ENCODE measurements at regions not wholly inside any gene's neighbourhood (a gene's known extent, or its start where the extent isn't known, plus 50 kb on each side); places are given as distances from the start of the nearest gene placed in this dataset.
"Not testable (repeated sequence)": the region's sequence is repeated elsewhere in the genome, so short reads cannot be mapped to it uniquely, and the experiment has no call there.

DNA sequence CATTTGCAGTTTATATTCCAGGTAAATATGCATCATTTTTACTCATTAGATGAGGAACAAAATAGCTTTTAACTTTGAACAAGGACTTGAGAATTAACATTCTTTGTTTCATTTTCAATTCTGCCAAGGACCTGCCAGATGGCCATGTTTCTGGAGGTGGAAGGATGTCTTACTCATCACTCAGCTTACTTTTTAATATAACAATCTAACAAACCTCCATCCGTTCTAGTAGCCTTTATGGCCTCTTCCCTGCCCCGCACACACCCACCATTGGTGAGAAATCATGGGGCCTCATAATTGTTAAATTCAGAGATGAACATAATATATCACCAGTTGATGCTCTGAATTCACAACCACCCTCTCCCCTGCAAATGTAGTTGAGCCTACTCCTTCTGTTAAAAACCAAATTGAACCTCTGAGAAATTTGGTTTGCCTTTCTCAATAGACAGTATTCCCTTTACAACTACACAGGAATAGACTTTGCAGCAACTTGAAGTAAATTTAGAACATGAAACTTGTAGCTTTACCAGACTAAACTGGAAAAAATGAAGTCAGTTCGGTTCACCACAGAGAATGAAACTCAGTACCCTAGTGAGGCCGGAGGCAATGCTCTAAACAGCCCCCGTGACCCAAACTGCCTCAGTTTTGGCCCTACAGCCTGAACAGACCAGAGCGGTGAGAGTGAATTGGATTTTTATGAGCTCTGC is 50.1 kb upstream of the ACSL4 start:
- DNase-seq (ENCODE audit: low spot score) = no peak

DNA sequence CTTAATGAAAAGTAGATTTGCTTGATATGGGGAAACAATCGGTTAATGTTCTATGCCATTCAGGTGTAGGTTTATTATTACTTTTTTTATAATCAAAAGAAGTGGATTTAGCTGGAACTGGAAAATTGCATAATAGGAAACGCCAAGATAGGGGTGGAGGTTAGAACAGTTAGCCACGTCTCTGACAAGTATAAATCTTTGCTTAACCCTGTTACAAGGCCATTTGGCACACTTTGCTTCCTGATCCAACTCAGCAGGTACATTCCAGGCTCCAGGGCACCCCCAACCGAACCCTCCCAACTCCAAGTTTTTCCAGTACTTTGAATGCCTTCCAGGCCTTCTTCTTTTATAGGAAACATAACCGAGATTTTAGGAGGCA is 50.6 kb upstream of the ACSL4 start:
- DNase-seq (ENCODE audit: low spot score) = no peak

DNA sequence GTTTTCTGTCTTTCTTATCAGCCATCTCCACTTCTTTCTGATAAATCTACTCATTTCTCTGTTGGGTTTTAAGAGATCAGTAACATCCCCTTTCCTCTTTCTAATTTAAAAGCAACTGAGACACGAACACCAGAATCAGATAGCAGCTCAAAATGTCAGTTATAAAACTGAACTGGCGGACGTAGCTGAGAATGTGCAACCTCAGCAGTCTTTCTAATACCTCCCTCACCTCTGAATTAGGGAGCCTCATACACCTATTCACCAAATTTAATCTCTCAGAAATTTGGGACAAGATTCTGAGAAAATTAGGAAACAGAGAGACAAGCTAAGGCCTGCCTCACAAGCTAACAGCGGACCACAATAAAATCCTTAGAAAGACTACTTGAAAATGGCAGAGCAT is 52.0 kb upstream of the ACSL4 start:
- no peak for DNase-seq (ENCODE audit: low spot score)

DNA sequence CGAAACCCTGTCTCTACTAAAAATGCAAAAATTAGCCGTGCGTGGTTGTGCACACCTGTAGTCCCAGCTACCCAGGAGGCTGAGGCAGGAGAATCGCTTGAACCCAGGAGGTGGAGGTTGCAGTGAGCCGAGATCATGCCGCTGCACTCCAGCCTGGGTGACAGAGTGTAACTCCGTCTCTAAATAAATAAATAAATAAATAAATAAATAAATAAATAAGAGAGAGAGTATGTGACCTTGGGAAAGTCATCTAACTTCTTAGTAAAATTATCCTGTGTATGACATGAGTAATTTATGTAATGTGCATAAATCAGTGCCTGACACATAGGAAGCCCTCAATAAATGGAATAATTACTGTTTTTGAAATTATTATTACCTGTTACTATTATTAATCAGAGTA is 57.5 kb upstream of the ACSL4 start:
- not testable (repeated sequence) for DNase-seq (ENCODE audit: low spot score)

DNA sequence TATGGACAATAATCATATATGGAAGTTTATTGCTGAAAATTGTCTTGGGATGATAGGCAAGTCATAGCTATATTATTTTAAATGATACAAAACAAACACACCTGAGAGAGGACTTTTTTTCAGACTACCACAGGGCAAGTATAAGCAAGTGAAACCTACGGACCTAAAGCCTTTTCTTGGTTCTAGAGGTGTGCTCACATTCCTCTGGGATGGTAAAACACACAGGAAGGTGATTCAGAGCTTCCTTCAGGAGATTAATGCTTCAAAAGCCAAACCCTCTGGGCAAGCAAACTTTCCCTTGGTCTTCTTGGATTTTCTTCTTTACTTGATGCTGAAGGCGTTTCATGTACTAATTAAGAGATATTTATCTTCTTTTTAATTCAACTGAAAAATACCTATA is 60.1 kb upstream of the ACSL4 start:
- no peak for DNase-seq (ENCODE audit: low spot score)

DNA sequence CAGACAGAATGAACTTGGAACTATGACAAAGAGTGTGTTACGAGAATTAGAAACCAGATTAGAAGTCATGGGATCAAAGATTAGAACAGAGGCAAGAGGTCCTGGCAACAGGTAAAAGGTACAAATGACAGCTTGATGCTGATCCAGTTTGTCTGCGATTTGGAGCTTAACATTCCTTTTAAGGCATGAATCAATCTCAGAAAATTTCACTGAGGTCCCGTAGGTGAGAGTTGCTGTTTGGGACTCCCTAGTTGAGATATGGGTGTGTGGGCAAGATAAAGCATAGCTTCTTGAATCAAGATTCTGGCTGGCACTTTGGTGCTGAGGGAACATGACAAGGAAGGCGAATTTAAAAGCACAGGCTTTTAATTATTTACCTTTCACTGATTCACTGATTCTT is 62.6 kb upstream of the ACSL4 start:
- DNase-seq (ENCODE audit: low spot score) = no peak

DNA sequence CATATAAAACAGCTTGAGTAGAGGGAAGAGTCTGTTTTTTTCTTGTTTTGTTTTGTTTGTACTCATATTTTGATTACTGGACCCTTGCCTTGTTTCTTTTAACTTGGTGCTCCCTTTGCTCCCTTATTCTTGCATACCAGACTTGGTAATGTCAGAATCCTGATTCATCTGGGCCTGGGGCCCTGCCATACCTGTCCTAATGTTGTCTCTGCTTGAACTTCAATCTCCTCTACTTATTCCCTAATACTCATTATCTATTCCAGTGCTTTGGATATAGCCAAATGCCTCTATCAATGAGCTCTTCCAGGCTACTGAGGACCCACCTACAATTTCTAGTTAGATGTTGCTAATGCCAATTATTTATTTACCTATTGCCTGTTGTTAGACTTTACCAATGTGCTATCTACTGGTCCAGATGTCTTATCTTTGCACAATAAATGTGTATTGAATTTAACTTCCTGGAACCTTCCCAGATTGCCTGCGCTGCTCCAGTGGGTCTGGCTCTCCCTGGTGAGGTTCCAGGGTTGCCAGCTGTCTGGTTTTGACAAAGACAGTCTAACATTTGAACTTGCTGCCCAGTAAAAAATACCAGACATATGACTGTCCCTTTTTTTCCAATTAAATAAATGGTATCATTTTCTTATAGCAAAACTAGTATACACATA is 64.4 kb upstream of the ACSL4 start:
- no peak for DNase-seq (ENCODE audit: low spot score)

DNA sequence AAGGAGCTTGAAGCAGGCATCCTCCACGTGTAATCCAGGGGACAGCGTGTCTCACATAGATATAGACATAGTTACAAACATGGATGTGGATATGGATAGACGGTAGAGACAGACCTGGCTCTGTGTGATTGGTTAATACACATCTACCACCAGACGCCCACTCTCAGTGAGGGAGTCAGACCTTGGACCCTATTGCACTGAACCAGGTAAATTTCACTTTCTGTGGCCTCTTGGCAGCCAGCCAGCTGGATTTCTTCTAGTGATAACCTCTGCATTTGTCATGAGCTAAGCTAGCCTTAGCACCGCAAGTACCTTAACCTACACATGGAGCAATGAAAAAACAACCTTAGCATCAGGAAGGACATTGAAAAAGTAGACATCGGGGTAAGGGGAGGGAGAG is 79.2 kb upstream of the ACSL4 start:
- DNase-seq (ENCODE audit: low spot score) = no peak

DNA sequence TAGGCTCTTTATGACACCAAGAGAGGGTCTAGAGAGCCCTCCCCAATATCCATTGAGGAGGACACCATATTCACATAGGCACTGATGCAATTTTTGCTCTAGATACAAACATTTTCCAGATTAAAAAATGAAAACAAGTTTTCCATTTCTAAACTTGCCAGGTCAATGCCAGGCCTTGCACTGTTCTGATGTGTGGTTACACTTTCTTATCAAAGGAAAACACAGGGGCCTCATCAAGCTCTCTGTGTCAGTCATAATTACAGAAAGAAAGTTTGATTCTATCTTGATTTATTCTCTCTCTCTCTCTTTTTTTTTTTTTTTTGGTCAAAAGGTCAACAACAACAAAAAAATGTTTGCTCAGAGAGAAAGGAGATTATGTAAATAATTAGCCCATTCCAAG is 80.2 kb upstream of the ACSL4 start:
- DNase-seq (ENCODE audit: low spot score) = no peak

DNA sequence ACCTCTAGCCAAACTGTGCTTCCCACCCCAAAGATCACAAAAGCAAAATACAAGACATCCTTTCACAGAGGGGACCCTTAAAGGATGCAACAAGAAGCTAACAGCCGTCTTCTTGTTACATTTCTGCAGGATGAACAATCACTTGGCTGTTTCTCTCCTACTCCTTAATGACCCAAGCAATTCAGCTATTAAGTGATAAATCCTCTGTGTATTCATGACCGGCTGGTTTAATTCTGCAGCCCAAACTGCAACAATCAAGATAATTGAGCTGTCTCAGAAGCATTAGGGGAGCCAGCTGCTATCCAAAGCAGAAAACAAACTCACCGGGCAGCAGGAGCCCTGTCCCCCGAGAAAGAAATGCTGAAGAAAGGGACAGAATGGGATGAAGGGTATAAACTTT is 85.9 kb upstream of the ACSL4 start:
- DNase-seq (ENCODE audit: low spot score) = no peak

DNA sequence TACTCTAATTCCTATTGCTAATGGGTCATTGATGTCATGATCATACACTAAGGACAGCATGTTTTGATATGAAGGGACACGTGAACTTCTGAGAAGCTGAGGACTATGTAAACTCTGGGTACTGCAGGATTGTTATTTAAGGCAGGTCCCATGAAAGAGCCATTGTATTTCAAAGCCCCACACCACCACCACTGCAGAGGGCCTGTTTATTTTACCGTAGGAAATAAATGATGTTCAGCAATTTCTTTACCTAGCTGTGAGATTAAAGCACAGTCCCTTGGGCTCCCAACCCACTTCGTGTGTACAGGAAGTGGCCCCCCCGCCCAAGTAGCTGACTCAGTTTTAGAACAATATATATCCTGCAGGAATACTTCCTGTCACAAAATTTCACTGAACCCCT is 89.8 kb upstream of the ACSL4 start:
- DNase-seq (ENCODE audit: low spot score) = no peak

DNA sequence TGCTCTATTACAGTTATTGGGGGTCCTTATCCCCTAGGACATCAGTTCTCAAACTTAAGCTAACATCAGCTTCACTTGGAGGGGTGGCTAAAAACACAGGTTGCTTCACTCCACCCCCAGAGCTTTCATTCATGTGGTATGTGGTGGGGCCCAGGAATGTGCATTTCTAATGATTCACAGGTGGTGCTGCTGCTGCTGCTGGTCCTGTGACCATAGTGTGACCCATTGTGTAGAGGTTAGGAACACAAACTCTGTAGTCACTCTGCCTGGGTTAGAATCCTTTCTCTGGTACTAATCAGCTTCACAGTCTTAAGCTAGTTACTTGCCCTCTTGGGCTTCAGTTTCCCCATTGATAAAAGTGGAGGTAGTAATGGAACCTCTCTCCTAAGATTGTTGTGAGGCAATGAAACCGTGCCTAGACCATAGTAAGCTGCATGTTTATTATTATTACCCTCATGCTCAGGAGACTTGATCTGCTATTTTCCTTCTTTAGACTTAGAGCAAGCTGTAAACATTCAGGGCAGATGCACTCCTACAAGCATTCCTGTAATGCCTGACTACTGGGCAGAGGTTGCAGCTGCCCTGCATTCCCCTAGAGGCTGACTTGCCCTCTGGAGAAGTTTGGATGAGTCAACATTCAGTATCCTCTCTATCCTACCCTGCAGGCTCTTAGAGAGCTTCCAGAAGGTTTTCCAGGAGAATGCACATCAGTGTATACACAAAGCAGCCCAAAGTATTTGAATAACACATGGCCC is 94.1 kb upstream of the ACSL4 start:
- DNase-seq (ENCODE audit: low spot score) = no peak

DNA sequence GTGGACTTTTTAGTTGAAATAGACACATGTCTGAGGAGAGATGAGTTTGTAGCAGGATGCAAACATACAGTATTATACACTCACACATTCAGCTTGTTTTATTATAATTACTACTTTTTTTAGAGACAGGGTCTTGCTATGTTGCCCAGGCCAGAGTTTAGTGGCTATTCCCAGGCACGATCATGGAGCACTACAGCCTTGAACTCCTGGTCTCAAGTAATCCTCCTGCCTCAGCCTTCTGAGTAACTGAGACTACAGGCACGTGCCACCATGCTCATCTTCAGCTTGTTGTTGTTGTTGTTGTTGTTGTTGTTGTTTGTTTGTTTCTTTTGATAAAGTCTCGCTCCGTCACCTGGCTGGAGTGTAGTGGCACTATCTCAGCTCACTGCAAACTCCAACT is 94.7 kb upstream of the ACSL4 start:
- no peak for DNase-seq (ENCODE audit: low spot score)

DNA sequence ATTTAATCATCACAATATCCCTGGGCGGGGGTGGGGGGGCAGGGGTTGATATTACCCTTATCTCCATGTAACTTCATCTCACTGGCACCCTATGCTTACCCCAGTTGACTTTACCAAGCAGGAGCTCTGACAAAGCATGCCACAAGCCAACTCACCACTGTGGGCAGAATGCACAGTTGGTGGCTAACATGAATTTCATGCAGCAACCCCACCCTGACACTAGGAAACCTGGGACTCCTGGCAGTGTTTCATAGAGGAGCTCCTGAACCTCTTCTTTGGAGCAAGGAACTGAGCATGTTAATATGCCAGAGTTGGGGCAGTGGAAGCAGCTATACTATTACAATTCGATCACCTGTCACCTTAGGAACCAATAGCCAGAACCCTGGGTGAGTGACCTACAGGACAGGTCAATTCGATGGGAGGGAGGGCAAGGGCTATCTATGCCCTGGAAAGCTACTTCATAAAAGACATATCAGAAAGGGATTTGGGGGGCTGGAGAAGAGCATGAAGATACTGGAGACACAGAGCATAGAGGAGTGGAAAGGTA is 97.2 kb upstream of the ACSL4 start:
- no peak for DNase-seq (ENCODE audit: low spot score)

DNA sequence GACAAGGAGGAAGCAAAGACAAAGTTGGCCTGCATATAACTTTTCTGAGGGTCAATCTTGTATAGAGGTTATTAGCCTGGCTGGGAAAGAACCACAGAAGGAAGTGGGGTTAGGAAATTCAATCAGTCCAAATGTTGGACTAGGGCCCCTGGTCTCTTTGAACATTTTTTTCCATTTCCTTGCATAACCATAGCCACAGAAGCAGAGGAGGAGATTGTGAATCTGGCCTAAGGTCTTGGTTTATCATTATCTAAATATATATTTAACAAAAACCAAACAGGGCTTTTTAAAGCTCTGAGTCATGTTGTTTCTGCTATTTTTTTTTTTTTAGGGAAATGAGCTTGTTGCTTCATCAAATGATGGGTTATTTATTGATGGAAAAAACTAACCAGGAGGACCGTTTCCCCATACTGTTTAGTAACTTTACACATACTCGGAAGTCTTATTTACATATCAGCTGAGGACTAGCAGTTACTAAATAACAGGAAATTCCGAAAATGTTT is 97.7 kb upstream of the ACSL4 start:
- no peak for DNase-seq (ENCODE audit: low spot score)

DNA sequence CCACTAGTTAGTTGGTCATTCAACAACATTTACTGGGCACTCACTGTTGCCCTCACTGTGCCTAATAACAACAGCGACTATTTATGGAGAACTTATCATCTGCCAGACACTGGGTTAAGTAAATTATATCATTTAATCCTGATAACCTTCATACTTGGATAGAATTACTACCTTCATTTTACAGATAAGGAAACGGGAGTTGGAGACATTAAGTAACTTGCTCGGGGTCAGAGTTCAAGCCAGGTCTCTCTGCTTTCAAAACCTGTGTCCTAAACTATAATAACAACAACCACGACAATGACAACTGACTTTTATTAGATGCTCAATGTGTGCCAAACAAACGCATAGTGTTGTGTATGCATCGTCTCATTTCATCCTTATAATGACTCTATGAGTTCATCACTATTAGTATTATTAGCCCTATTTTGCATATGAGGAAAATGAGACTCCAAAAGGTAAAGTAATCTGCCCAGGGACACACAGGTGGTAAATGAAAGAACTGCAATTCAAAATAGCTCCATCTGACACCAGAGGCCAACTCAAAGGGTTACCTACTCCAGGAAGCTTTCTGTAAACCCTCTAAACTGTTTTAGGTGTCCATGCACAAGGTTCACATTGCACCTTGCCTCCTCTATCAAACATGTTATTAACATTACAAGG is 98.4 kb upstream of the ACSL4 start:
- no peak for DNase-seq (ENCODE audit: low spot score)

DNA sequence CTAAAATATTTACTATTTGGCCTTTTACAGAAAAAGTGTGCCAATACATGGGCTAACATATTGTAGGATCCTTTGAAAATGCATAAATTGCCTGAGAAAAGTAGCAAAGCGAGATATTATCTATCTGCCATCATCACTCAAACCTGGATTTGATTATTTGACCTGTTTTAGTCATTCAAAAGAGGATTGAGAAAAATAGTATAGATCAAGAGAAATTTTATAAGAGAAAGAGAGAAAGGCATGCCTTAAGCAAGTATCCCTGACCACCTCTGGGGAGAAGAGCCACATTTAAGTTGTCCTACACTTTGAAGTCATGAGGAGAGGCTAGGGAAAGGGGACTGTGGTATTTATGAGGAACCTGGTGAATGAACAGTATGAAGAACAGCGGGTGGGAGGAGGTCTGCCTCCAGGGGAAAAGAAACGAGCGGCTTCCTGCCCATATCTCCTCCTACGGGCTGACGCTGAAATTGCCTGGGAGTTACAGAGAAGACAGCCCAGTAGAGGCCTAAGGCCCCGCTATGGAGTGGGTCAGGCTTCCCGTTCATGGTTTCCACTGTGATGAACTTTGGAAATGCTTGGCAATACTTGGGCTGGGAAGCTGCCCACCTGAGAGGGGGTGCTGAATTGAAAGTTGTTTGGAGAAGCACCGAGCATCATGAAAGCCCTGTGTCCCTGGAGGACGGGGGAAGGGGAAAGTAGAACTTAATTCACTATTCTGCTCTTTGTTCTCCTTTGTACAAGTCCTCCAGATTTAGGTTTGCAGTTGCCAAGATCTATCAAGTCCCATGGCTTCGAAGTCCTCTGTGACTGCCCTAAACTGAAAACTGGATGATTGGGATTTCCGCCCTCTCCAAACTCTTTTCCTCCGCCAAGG is 106.9 kb upstream of the ACSL4 start:
- no peak for DNase-seq (ENCODE audit: low spot score)

DNA sequence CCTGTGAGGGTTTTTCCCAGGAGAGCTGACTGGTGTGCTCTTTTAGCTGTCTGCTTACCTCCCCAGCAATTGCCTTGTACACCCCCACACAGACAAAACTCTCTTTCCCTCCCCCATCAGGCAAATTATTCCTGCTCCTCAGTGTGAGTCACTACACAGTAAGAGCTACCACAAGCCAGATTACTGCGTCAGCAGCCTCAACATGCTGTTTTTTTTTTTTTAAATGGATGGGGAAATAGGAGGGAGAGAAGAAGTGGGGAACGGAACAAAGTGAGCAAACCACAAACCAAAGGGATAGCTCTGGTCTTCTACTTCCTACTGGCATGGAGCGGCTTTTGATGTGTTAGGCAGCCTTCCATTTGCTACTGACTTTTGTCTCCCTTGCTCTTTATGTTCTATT is 107.5 kb upstream of the ACSL4 start:
- DNase-seq (ENCODE audit: low spot score) = no peak

DNA sequence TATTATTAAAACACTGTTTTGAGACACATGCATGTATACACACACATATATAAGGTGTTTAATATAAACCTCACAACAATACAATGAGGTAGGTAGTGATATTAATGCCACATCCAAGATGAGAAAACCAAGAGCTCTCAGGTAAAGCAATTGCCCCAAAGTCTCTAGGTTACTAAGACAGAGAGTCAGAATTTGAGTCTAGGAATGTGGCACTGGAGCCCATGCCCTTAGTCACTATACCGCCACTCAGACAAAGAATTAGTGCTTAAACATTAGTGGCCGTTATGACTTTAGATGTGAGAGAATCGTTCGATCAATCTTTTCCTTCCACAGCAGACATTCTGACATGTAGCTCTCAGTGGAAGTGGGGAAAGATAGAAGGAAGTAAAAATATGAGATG is 108.2 kb upstream of the ACSL4 start:
- no peak for DNase-seq (ENCODE audit: low spot score)

DNA sequence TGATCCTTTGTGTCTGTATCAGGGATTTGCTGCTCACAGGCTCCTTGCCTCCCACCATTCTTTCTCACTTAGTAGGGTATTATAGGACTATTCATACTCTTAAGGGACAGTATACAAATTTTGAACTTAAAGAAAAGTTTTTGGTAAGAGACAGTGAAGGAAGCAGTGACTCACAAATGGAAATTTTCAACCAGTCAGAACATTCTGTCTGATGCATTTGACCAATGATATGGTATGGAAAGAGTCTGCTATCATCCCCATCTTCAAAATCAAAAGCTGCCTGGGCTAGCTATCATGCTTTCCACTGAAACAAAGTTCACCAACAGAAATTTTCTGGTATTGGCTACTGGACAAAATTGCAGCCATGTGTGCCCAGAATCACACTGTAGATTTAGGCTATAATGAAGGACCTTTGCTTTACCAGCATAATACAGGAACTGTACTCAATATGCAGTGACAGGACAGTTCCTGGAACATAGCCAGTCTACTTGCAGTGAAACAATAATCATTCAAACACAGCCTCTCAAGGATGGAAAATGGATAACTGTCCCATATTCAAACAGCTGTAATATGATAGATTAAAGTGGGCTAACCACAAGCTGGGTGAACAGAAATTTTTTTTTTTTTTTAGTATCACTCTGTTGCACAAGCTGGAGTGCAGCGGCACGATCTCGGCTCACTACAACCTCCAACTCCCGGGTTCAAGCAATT is 109.0 kb upstream of the ACSL4 start:
- no peak for DNase-seq (ENCODE audit: low spot score)

DNA sequence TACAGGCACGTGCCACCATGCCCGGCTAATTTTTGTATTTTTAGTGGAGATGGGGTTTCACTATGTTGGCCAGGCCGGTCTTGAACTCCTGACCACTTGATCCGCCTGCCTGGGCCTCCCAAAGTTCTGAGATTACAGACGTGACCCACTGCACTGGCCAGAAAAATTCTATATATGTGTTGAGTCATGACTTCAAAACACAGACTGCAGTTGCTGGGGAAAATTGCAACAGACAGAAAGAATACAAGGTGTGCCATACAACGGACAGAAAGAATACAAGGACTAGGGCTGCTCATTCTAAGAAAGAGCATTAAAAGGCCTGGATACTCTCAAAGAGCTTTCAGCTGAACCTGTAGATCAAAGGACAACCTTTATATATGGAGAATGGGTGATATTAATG is 109.6 kb upstream of the ACSL4 start:
- DNase-seq (ENCODE audit: low spot score) = no peak
